Fibroblast of lung (primary cell): ENCODE measurements at regions not wholly inside any gene's neighbourhood (a gene's known extent, or its start where the extent isn't known, plus 50 kb on each side); places are given as distances from the start of the nearest gene placed in this dataset.

Experiments used
- DNase-seq, 2 donors: peaks; one replicate each; pipeline versions ENCODE4 v3.0.0 to v3.0.0-alpha.2; 2010; ENCODE audit warnings: low read depth in 2 of 2
- H2AFZ ChIP-seq: 2 replicates; pipeline ENCODE4 v1.5.1; 2012; ENCODE audit warnings: low read length, control low read depth, inconsistent platforms
- H3K27ac ChIP-seq: 2 replicates; pipeline ENCODE4 v1.5.1; 2011; ENCODE audit warnings: low read length, control low read depth; ENCODE audit not compliant: insufficient read depth
- H3K27me3 ChIP-seq: 2 replicates; pipeline ENCODE4 v1.5.1; 2011; ENCODE audit warnings: mild to moderate bottlenecking, low read length; ENCODE audit not compliant: control insufficient read depth, insufficient read depth
- H3K36me3 ChIP-seq: 2 replicates; pipeline ENCODE4 v1.5.1; 2011; ENCODE audit warnings: low read length; ENCODE audit not compliant: control insufficient read depth, insufficient read depth
- H3K4me1 ChIP-seq: 2 replicates; pipeline ENCODE4 v1.5.1; 2011; ENCODE audit warnings: low read length; ENCODE audit not compliant: control insufficient read depth, insufficient read depth; ENCODE audit errors: extremely low read depth
- H3K4me2 ChIP-seq: 2 replicates; pipeline ENCODE4 v1.5.1; 2011; ENCODE audit warnings: low read length, control low read depth; ENCODE audit not compliant: insufficient read depth; ENCODE audit errors: extremely low read depth
- H3K4me3 ChIP-seq, 4 experiments: fragments of 200-600 bp in 1 of 4; sonication (generic) in 1 of 4; replicated peaks in 1 of 4; 2 replicates each; pipeline ENCODE4 v1.5.1; 2011 to 2016; ENCODE audit warnings: low read length in 4 of 4, low read depth in 3 of 4, mild to moderate bottlenecking in 3 of 4, control low read depth in 2 of 4, inconsistent platforms in 1 of 4, mixed read lengths in 1 of 4; ENCODE audit not compliant: insufficient read depth in 1 of 4; ENCODE audit errors: control extremely low read depth in 1 of 4
- H3K79me2 ChIP-seq: 2 replicates; pipeline ENCODE4 v1.5.1; 2012; ENCODE audit warnings: mild to moderate bottlenecking, low read length, inconsistent platforms; ENCODE audit not compliant: control insufficient read depth, insufficient read depth
- H3K9ac ChIP-seq: 2 replicates; pipeline ENCODE4 v1.5.1; 2011; ENCODE audit warnings: mild to moderate bottlenecking, low read length, control low read depth; ENCODE audit not compliant: insufficient read depth
- H3K9me3 ChIP-seq: 2 replicates; pipeline ENCODE4 v1.5.1; 2012; ENCODE audit warnings: low read depth, low read length; ENCODE audit not compliant: control insufficient read depth, insufficient read depth
- H4K20me1 ChIP-seq: 2 replicates; pipeline ENCODE4 v1.5.1; 2011; ENCODE audit warnings: low read length; ENCODE audit not compliant: control insufficient read depth, insufficient read depth; ENCODE audit errors: extremely low read depth
- CTCF ChIP-seq, 2 donors: IDR thresholded peaks in 1 of 2; conservative IDR thresholded peaks in 1 of 2; 1 replicate in 1 of 2; 2 replicates in 1 of 2; pipeline ENCODE4 v1.5.1; 2011 to 2012; ENCODE audit warnings: low read length in 2 of 2, control low read depth in 1 of 2, inconsistent platforms in 1 of 2, low read depth in 1 of 2, mild to moderate bottlenecking in 1 of 2
- EZH2 ChIP-seq: IDR thresholded peaks from 2 replicates; pipeline ENCODE4 v1.5.1; 2012; ENCODE audit warnings: low read length, control low read depth, mild to moderate bottlenecking; ENCODE audit errors: missing control alignments

GRCh38 chr6:77298283-77298682 lies 165.0 kb downstream of the HTR1B start:
- TF ChIP-seq CTCF (conservative IDR thresholded peaks at IDR 0.05 in 1 of 2, IDR thresholded peaks at IDR 0.05 in 1 of 2; ENCODE audit: low read depth in 1 of 2, low read length in 2 of 2): no peak
- TF ChIP-seq EZH2: no peak
- DNase-seq: no peak
- no peaks in the 10 kb centered on the region for H3K79me2 ChIP-seq

GRCh38 chr6:77292564-77293546 lies 170.4 kb downstream of the HTR1B start:
- no peak overlapping the region for H3K4me2 ChIP-seq

More at GRCh38 chr6:77298283-77298682, 165.0 kb downstream of the HTR1B start:
- H3K4me1 ChIP-seq: no peaks in the 10 kb centered on the region
- no peaks in the 10 kb centered on the region for H3K27me3 ChIP-seq
- no peak overlapping the region for H3K9ac ChIP-seq
- H3K4me3 ChIP-seq: no peak overlapping the region
- no peak overlapping the region for H2AFZ ChIP-seq
- no peaks in the 10 kb centered on the region for H4K20me1 ChIP-seq
- H3K36me3 ChIP-seq: no peaks in the 10 kb centered on the region
- no peaks in the 10 kb centered on the region for H3K9me3 ChIP-seq
- no peak overlapping the region for H3K27ac ChIP-seq
- H3K4me2 ChIP-seq: no peak overlapping the region

More at GRCh38 chr6:77292564-77293546, 170.4 kb downstream of the HTR1B start:
- TF ChIP-seq CTCF (conservative IDR thresholded peaks at IDR 0.05 in 1 of 2, IDR thresholded peaks at IDR 0.05 in 1 of 2; ENCODE audit: low read depth in 1 of 2, low read length in 2 of 2): no peak
- TF ChIP-seq EZH2: no peak
- Histone ChIP-seq H2AFZ (no peak overlapping the region), H3K4me3 (no peak overlapping the region), H3K4me1 (no peaks in the 10 kb centered on the region), H3K9me3 (no peaks in the 10 kb centered on the region), H3K27me3 (no peaks in the 10 kb centered on the region), H3K27ac (no peak overlapping the region), H4K20me1 (no peaks in the 10 kb centered on the region), H3K9ac (no peak overlapping the region), H3K79me2 (no peaks in the 10 kb centered on the region), H3K36me3 (no peaks in the 10 kb centered on the region)
- DNase-seq: peak; percentile 40 to 90
